GM23338 (cell line): ENCODE measurements at regions not wholly inside any gene's neighbourhood (a gene's known extent, or its start where the extent isn't known, plus 50 kb on each side); places are given as distances from the start of the nearest gene placed in this dataset.

ENCODE experiments used
- ATAC-seq: fragments of 200-7000 bp; cut with Tn5 transposase; 3 replicates; pipeline ENCODE4 v1.9.1; 2020
- DNase-seq: peaks from one replicate; pipeline ENCODE4 v3.0.0-alpha.2; 2015; ENCODE audit warnings: low spot score
- H2AFZ ChIP-seq: fragments of 200-600 bp; sonication (generic); 2 replicates; pipeline ENCODE4 v1.8.0; 2016; ENCODE audit warnings: antibody characterized with exemption, mild to moderate bottlenecking, moderate library complexity
- H3F3A ChIP-seq: fragments of 200-600 bp; sonication (generic); replicated peaks from 2 replicates; pipeline ENCODE4 v1.8.0; 2017; ENCODE audit warnings: antibody characterized with exemption, mixed run types, low read depth
- H3K27ac ChIP-seq: fragments of 200-600 bp; sonication (generic); 2 replicates; pipeline ENCODE4 v1.6.1; 2016; ENCODE audit warnings: low read depth
- H3K27me3 ChIP-seq: fragments of 200-600 bp; sonication (generic); 2 replicates; pipeline ENCODE4 v1.8.0; 2016; ENCODE audit warnings: mild to moderate bottlenecking, mixed run types, moderate library complexity; ENCODE audit not compliant: insufficient read depth
- H3K36me3 ChIP-seq: fragments of 200-600 bp; sonication (generic); 2 replicates; pipeline ENCODE4 v1.8.0; 2016; ENCODE audit warnings: mild to moderate bottlenecking; ENCODE audit not compliant: insufficient read depth
- H3K4me1 ChIP-seq: fragments of 200-600 bp; sonication (generic); 2 replicates; pipeline ENCODE4 v1.8.0; 2016; ENCODE audit warnings: mild to moderate bottlenecking, moderate library complexity; ENCODE audit not compliant: insufficient read depth
- H3K4me2 ChIP-seq: fragments of 200-600 bp; sonication (generic); 2 replicates; pipeline ENCODE4 v1.7.1; 2017; ENCODE audit warnings: mixed run types
- H3K4me3 ChIP-seq: fragments of 200-600 bp; sonication (generic); 2 replicates; pipeline ENCODE4 v1.6.1; 2016; ENCODE audit warnings: mixed run types
- H3K79me2 ChIP-seq: fragments of 200-600 bp; sonication (generic); replicated peaks from 2 replicates; pipeline ENCODE4 v1.8.0; 2017; ENCODE audit warnings: mild to moderate bottlenecking; ENCODE audit not compliant: insufficient read depth
- H3K9me2 ChIP-seq: fragments of 200-600 bp; sonication (generic); 2 replicates; pipeline ENCODE4 v1.8.0; 2017; ENCODE audit not compliant: insufficient read depth
- H4K20me1 ChIP-seq: fragments of 200-600 bp; sonication (generic); replicated peaks from 2 replicates; pipeline ENCODE4 v1.8.0; 2017; ENCODE audit warnings: mild to moderate bottlenecking; ENCODE audit not compliant: insufficient read depth
- H3K27ac Mint-ChIP-seq: 2 replicates; pipeline ENCODE4 v1.8.0; 2020; ENCODE audit warnings: inconsistent platforms, mild to moderate bottlenecking, moderate library complexity, mixed read lengths
- H3K27me3 Mint-ChIP-seq: 3 replicates; pipeline ENCODE4 v1.8.0; 2022; ENCODE audit warnings: low read depth, mild to moderate bottlenecking, moderate library complexity, mixed read lengths, inconsistent platforms; ENCODE audit not compliant: insufficient read depth, poor library complexity
- H3K36me3 Mint-ChIP-seq: 3 replicates; pipeline ENCODE4 v1.8.0; 2021; ENCODE audit warnings: low read depth, mild to moderate bottlenecking, inconsistent platforms, moderate library complexity, mixed read lengths
- H3K4me1 Mint-ChIP-seq: 3 replicates; pipeline ENCODE4 v1.8.0; 2020; ENCODE audit warnings: mild to moderate bottlenecking, inconsistent platforms, mixed read lengths
- H3K4me3 Mint-ChIP-seq: 3 replicates; pipeline ENCODE4 v1.8.0; 2021; ENCODE audit warnings: moderate library complexity, mild to moderate bottlenecking, inconsistent platforms, mixed read lengths
- H3K9me3 Mint-ChIP-seq: 3 replicates; pipeline ENCODE4 v1.8.0; 2020; ENCODE audit warnings: moderate library complexity, mild to moderate bottlenecking, inconsistent platforms, mixed read lengths
- CREB1 ChIP-seq: fragments of 250-450 bp; sonication (Bioruptor Pico); IDR thresholded peaks from 2 replicates; pipeline ENCODE4 v1.5.0; 2020; ENCODE audit warnings: low read depth, mild to moderate bottlenecking, moderate library complexity
- EZH2 ChIP-seq: fragments of 200-600 bp; sonication (generic); IDR thresholded peaks from one replicate; pipeline ENCODE4 v1.8.0; 2017; ENCODE audit warnings: antibody characterized with exemption, mild to moderate bottlenecking, low read depth; ENCODE audit not compliant: unreplicated experiment
- EZH2phosphoT487 ChIP-seq: fragments of 200-600 bp; sonication (generic); IDR thresholded peaks from one replicate; pipeline ENCODE4 v1.8.1; 2018; ENCODE audit warnings: antibody characterized with exemption; ENCODE audit not compliant: unreplicated experiment
- POLR2AphosphoS5 ChIP-seq: IDR thresholded peaks from 2 replicates; pipeline ENCODE4 v1.6.1; 2016; ENCODE audit warnings: antibody characterized with exemption, low read depth
- STAT1 ChIP-seq: IDR thresholded peaks from one replicate; pipeline ENCODE4 v1.6.1; 2016; ENCODE audit warnings: antibody characterized with exemption; ENCODE audit not compliant: unreplicated experiment
- ZNF462 ChIP-seq: fragments of 250-450 bp; sonication (Bioruptor Pico); IDR thresholded peaks from 2 replicates; pipeline ENCODE4 v1.5.0; 2020; ENCODE audit warnings: mild to moderate bottlenecking, moderate library complexity

GRCh38 chr4:132893787-132894186 is 255.3 kb upstream of the PCDH10 start:
- H3K4me1 Mint-ChIP-seq = no peaks in the 10 kb centered on the region
- H3K4me3 ChIP-seq = no peak overlapping the region
- H3K27me3 Mint-ChIP-seq = no peaks in the 10 kb centered on the region
- H3K4me2 ChIP-seq = no peak overlapping the region
- no peaks in the 10 kb centered on the region for H4K20me1 ChIP-seq
- H3K36me3 ChIP-seq = no peaks in the 10 kb centered on the region
- H3K4me1 ChIP-seq = no peaks in the 10 kb centered on the region
- H3K27me3 ChIP-seq = no peaks in the 10 kb centered on the region
- no peak for DNase-seq
- H3K4me3 Mint-ChIP-seq = no peak overlapping the region
- no peaks in the 10 kb centered on the region; the same call in 2 of the 3 replicates for H3K9me3 Mint-ChIP-seq
- no peak overlapping the region for H3K27ac Mint-ChIP-seq
- no peaks in the 10 kb centered on the region for H3K36me3 Mint-ChIP-seq
- no peak overlapping the region for H3K27ac ChIP-seq
- no peaks in the 10 kb centered on the region for H3F3A ChIP-seq
- TF ChIP-seq EZH2phosphoT487 (no peak), STAT1 (no peak)
- no peak for ATAC-seq
- no peak overlapping the region for H2AFZ ChIP-seq
- H3K9me2 ChIP-seq = no peaks in the 10 kb centered on the region
- H3K79me2 ChIP-seq = no peaks in the 10 kb centered on the region

- Histone ChIP-seq H3K36me3 (no peaks in the 10 kb centered on the region), H4K20me1 (no peaks in the 10 kb centered on the region), H3K27ac (no peak overlapping the region), H3K9me2 (no peaks in the 10 kb centered on the region), H3K4me3 (no peak overlapping the region), H2AFZ (no peak overlapping the region), H3F3A (no peaks in the 10 kb centered on the region), H3K27me3 (no peaks in the 10 kb centered on the region), H3K79me2 (no peaks in the 10 kb centered on the region), H3K4me1 (no peaks in the 10 kb centered on the region), H3K4me2 (no peak overlapping the region)
- TF ChIP-seq EZH2 = no peak
- no peak for TF ChIP-seq ZNF462 (CRISPR knock-in tag)
- no peak for TF ChIP-seq CREB1 (CRISPR knock-in tag)
- TF ChIP-seq POLR2AphosphoS5 = no peak
- DNase-seq (no peak), ATAC-seq (no peak)
- H3K4me3 Mint-ChIP-seq = no peak overlapping the region
- no peaks in the 10 kb centered on the region for H3K36me3 Mint-ChIP-seq
- H3K9me3 Mint-ChIP-seq = peaks cover 2% of the 10 kb centered on the region; the same call in 2 of the 3 replicates
- no peaks in the 10 kb centered on the region for H3K27me3 Mint-ChIP-seq
- H3K27ac Mint-ChIP-seq = no peak overlapping the region
- no peaks in the 10 kb centered on the region for H3K4me1 Mint-ChIP-seq
Observed at GRCh38 chr4:132901224-132901623, 247.9 kb upstream of the PCDH10 start.
